K562 (cell line): ENCODE measurements at regions not wholly inside any gene's neighbourhood (a gene's known extent, or its start where the extent isn't known, plus 50 kb on each side); places are given as distances from the start of the nearest gene placed in this dataset.

Source experiments
- ATAC-seq: fragments of 200-7000 bp; cut with Tn5 transposase; 3 replicates; pipeline ENCODE4 v1.9.1; 2020; ENCODE audit warnings: moderate library complexity
- BruUV-seq: library from RNA; stranded (reverse); fragments of 400-500 nt; replicated peaks from 2 replicates; lab custom pipeline; 2021; lab: Mats Ljungman, UMichigan
- CTCF ChIA-PET: fragments of 300-600 bp; formaldehyde crosslinking; extraction: SDS; loops from one replicate; lab custom pipeline; 2021; ENCODE audit warnings: low intra/inter-chr PET ratio; lab: Yijun Ruan, JAX
- POLR2A ChIA-PET: fragments of 300-600, 350-650 bp; sonication (Branson Sonifier 250); formaldehyde crosslinking; extraction: SDS; loops from one replicate; lab custom pipeline; 2021; ENCODE audit warnings: antibody characterized with exemption, inconsistent platforms; lab: Yijun Ruan, JAX
- DNase-seq, 4 experiments: peaks; one replicate each; pipeline versions ENCODE4 v3.0.0 to v3.0.0-alpha.2; 2011 to 2018; ENCODE audit warnings: low spot score in 3 of 4, mixed read lengths in 3 of 4; ENCODE audit errors: extremely low read depth in 1 of 4
- FAIRE-seq: peaks from 2 replicates; lab custom pipeline; 2011; peaks lifted over from hg19 to GRCh38; lab: Jason Lieb, UNC
- H2AFZ ChIP-seq: 2 replicates; pipeline ENCODE4 v1.6.0; 2011; ENCODE audit warnings: low read depth, low read length, control low read depth, inconsistent platforms
- H3K27ac ChIP-seq: fragments of 200-600 bp; 3 replicates; pipeline ENCODE4 v1.8.0; 2011; ENCODE audit warnings: low read depth, mild to moderate bottlenecking, control low read depth, inconsistent platforms, low read length, moderate library complexity, mixed read lengths; ENCODE audit errors: extremely low read depth
- H3K27me3 ChIP-seq, 2 experiments: fragments of 300-600 bp in 1 of 2; 2 replicates in 1 of 2; 3 replicates in 1 of 2; pipeline versions ENCODE4 v1.6.0 to v1.8.0; 2011; ENCODE audit warnings: inconsistent platforms in 2 of 2, low read length in 2 of 2, mild to moderate bottlenecking in 1 of 2, mixed read lengths in 1 of 2, moderate library complexity in 1 of 2; ENCODE audit not compliant: control insufficient read depth in 2 of 2, insufficient read depth in 2 of 2
- H3K36me3 ChIP-seq: fragments of 300-600 bp; 3 replicates; pipeline ENCODE4 v1.8.0; 2011; ENCODE audit warnings: mild to moderate bottlenecking, low read length, inconsistent platforms; ENCODE audit not compliant: control insufficient read depth, insufficient read depth
- H3K4me1 ChIP-seq, 2 experiments: fragments of 200-600 bp in 1 of 2; replicated peaks in 1 of 2; 2 replicates in 1 of 2; 3 replicates in 1 of 2; pipeline versions ENCODE4 v1.5.1 to v1.8.0; 2011; ENCODE audit warnings: inconsistent platforms in 2 of 2, low read length in 2 of 2, mild to moderate bottlenecking in 1 of 2, mixed read lengths in 1 of 2, moderate library complexity in 1 of 2; ENCODE audit not compliant: control insufficient read depth in 2 of 2, insufficient read depth in 2 of 2
- H3K4me2 ChIP-seq: 2 replicates; pipeline ENCODE4 v1.6.1; 2011; ENCODE audit warnings: low read length, control low read depth, inconsistent platforms, mixed read lengths; ENCODE audit not compliant: insufficient read depth
- H3K4me3 ChIP-seq: fragments of 200-600 bp; sonication (generic), shearing (Covaris generic); 2 replicates; pipeline ENCODE4 v1.5.1; 2016; ENCODE audit warnings: control low read depth, inconsistent platforms
- H3K79me2 ChIP-seq: fragments of 200-600 bp; 3 replicates; pipeline ENCODE4 v1.8.0; 2011; ENCODE audit warnings: low read length, inconsistent platforms; ENCODE audit not compliant: control insufficient read depth, insufficient read depth
- H3K9ac ChIP-seq, 2 experiments: 2 replicates each; pipeline versions ENCODE4 v1.6.0 to v1.6.1; 2011; ENCODE audit warnings: low read depth in 2 of 2, low read length in 2 of 2, control low read depth in 1 of 2, inconsistent platforms in 1 of 2, mild to moderate bottlenecking in 1 of 2, mixed read lengths in 1 of 2; ENCODE audit not compliant: insufficient read depth in 1 of 2
- H3K9me1 ChIP-seq: one replicate; pipeline ENCODE4 v1.6.0; 2011; ENCODE audit warnings: inconsistent platforms, mild to moderate bottlenecking, low read length, moderate library complexity; ENCODE audit not compliant: control insufficient read depth, insufficient read depth
- H3K9me3 ChIP-seq: replicated peaks from 2 replicates; pipeline ENCODE4 v1.5.1; 2011; ENCODE audit warnings: low read depth, low read length, inconsistent platforms; ENCODE audit not compliant: control insufficient read depth, insufficient read depth
- H4K20me1 ChIP-seq: replicated peaks from 2 replicates; pipeline ENCODE4 v1.6.1; 2011; ENCODE audit warnings: low read length, inconsistent platforms, mixed read lengths; ENCODE audit not compliant: control insufficient read depth, insufficient read depth
- BRCA1 ChIP-seq, 2 experiments: fragments of 450-650 bp in 1 of 2; sonication (generic) in 1 of 2; formaldehyde crosslinking in 1 of 2; IDR thresholded peaks; 2 replicates each; pipeline versions ENCODE4 v1.5.0 to v1.6.1; 2017 to 2020; ENCODE audit warnings: mild to moderate bottlenecking in 1 of 2, missing genetic modification reagents in 1 of 2
- CEBPG ChIP-seq, 3 experiments: fragments of 200-800 bp in 1 of 3; sonication (Bioruptor generic) in 1 of 3; sonication (generic) in 1 of 3; formaldehyde crosslinking in 1 of 3; IDR thresholded peaks in 2 of 3; conservative IDR thresholded peaks in 1 of 3; 2 replicates each; pipeline versions ENCODE4 v1.6.1 to v1.8.0; 2016 to 2022; ENCODE audit warnings: missing compliant biosample characterization in 2 of 3, missing genetic modification characterization in 2 of 3, mild to moderate bottlenecking in 1 of 3, missing genetic modification reagents in 1 of 3
- KAT2B ChIP-seq: IDR thresholded peaks from one replicate; pipeline ENCODE4 v1.6.1; 2012; ENCODE audit warnings: low read depth, mild to moderate bottlenecking, control low read depth, inconsistent platforms, low read length, moderate library complexity
- PCBP2 ChIP-seq: fragments of 200-400 bp; formaldehyde crosslinking; IDR thresholded peaks from 2 replicates; pipeline ENCODE4 v1.6.1; 2018; ENCODE audit warnings: low read length, low read depth, mild to moderate bottlenecking, moderate library complexity; ENCODE audit not compliant: poor library complexity, severe bottlenecking
- PKNOX1 ChIP-seq: fragments of 450-650 bp; IDR thresholded peaks from 2 replicates; pipeline ENCODE4 v1.6.1; 2016
- SRSF1 ChIP-seq: fragments of 200-400 bp; formaldehyde crosslinking; IDR thresholded peaks from 2 replicates; pipeline ENCODE4 v1.6.1; 2017; ENCODE audit warnings: mild to moderate bottlenecking, low read depth, low read length, moderate library complexity
- TCFL5 ChIP-seq: fragments of 250-450 bp; sonication (Bioruptor Pico); conservative IDR thresholded peaks from 2 replicates; pipeline ENCODE4 v1.6.1; 2021; ENCODE audit warnings: mild to moderate bottlenecking, moderate library complexity, matching md5 sums
- XRCC3 ChIP-seq: fragments of 450-650 bp; IDR thresholded peaks from 2 replicates; pipeline ENCODE4 v1.6.1; 2017; ENCODE audit warnings: mild to moderate bottlenecking, moderate library complexity
- ZNF140 ChIP-seq: fragments of 250-450 bp; sonication (Bioruptor Pico); IDR thresholded peaks from 2 replicates; pipeline ENCODE4 v1.8.0; 2021; ENCODE audit warnings: moderate library complexity, mild to moderate bottlenecking, inconsistent platforms
- ZNF41 ChIP-seq: fragments of 250-450 bp; sonication (Bioruptor Pico); conservative IDR thresholded peaks from 2 replicates; pipeline ENCODE4 v1.4.0; 2020; ENCODE audit warnings: mild to moderate bottlenecking
- ZNF445 ChIP-seq: fragments of 250-450 bp; sonication (Bioruptor Pico); IDR thresholded peaks from 2 replicates; pipeline ENCODE4 v1.4.0; 2020; ENCODE audit warnings: low read depth, mild to moderate bottlenecking, moderate library complexity
- ZNF717 ChIP-seq: fragments of 250-450 bp; sonication (Bioruptor Pico); IDR thresholded peaks from 2 replicates; pipeline ENCODE4 v1.5.0; 2021
- ZNF766 ChIP-seq: fragments of 200-800 bp; sonication (Bioruptor generic); conservative IDR thresholded peaks from 2 replicates; pipeline ENCODE4 v1.6.1; 2016; ENCODE audit warnings: missing genetic modification characterization, missing compliant biosample characterization
- WGBS: fragments of 100-300 bp; shearing (Covaris generic); methylation state at CpG from one replicate; pipeline ENCODE4 v1.1.6; 2016; ENCODE audit warnings: low coverage, mixed read lengths; ENCODE audit not compliant: insufficient coverage; ENCODE audit errors: missing lambda C conversion rate; 5-methylcytosine and 5-hydroxymethylcytosine counted together
- in situ Hi-C: fragments of 300-500 bp; cut with MboI; formaldehyde crosslinking; loops from 4 replicates; pipeline ENCODE4 v1.15.0; 2018; ENCODE audit warnings: inconsistent platforms, mixed read lengths
- intact Hi-C: fragments of 100-400 bp; cut with micrococcal nuclease; formaldehyde crosslinking; loops from 2 replicates; pipeline ENCODE4 v1.14.2; 2022
- TF ChIP-seq, protein P1 (sequence below): fragments of 250-450 bp; sonication (Bioruptor Pico); IDR thresholded peaks from 2 replicates; pipeline ENCODE4 v1.8.0; 2021; ENCODE audit warnings: moderate library complexity, mild to moderate bottlenecking, inconsistent platforms
- TF ChIP-seq, protein P2 (sequence below): fragments of 450-650 bp; IDR thresholded peaks from 2 replicates; pipeline ENCODE4 v1.6.1; 2016; ENCODE audit warnings: borderline replicate concordance
- TF ChIP-seq, protein P3 (sequence below): fragments of 450-650 bp; formaldehyde crosslinking; IDR thresholded peaks from 2 replicates; pipeline ENCODE4 v1.4.0; 2020; ENCODE audit warnings: mild to moderate bottlenecking

GRCh38 chr10:130567436-130567835 lies 431.2 kb downstream of the GLRX3 start (continued):
- TF ChIP-seq TCFL5 (CRISPR knock-in tag) (no peak), BRCA1 (IDR thresholded peaks at IDR 0.05) (no peak), BRCA1 (CRISPR knock-in tag; IDR thresholded peaks at IDR 0.05) (no peak), CEBPG (CRISPR knock-in tag; IDR thresholded peaks at IDR 0.05) (no peak), CEBPG (tag; conservative IDR thresholded peaks at IDR 0.05 in 1 of 2, IDR thresholded peaks at IDR 0.05 in 1 of 2) (no peak), ZNF140 (no peak)

GRCh38 chr10:130568246-130568645 lies 432.1 kb downstream of the GLRX3 start:
- POLR2A ChIA-PET = no interaction called here
- in situ Hi-C loops (no loop called here), intact Hi-C loops (no loop called here)
- ATAC-seq (no peak), DNase-seq (no peak), FAIRE-seq (no peak)
- Histone ChIP-seq H3K9ac (no peak overlapping the region), H3K4me2 (no peak overlapping the region), H2AFZ (no peak overlapping the region), H3K4me1 (no peaks in the 10 kb centered on the region), H3K79me2 (no peaks in the 10 kb centered on the region)
- CTCF ChIA-PET = no interaction called here
- BruUV-seq = no TSS peak
- no peak for TF ChIP-seq ZNF41 (CRISPR knock-in tag)
- TF ChIP-seq, protein P1, sequence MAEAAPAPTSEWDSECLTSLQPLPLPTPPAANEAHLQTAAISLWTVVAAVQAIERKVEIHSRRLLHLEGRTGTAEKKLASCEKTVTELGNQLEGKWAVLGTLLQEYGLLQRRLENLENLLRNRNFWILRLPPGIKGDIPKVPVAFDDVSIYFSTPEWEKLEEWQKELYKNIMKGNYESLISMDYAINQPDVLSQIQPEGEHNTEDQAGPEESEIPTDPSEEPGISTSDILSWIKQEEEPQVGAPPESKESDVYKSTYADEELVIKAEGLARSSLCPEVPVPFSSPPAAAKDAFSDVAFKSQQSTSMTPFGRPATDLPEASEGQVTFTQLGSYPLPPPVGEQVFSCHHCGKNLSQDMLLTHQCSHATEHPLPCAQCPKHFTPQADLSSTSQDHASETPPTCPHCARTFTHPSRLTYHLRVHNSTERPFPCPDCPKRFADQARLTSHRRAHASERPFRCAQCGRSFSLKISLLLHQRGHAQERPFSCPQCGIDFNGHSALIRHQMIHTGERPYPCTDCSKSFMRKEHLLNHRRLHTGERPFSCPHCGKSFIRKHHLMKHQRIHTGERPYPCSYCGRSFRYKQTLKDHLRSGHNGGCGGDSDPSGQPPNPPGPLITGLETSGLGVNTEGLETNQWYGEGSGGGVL (CRISPR knock-in tag) = no peak
- no peak for TF ChIP-seq ZNF766
- TF ChIP-seq PCBP2 = no peak
- no peak for TF ChIP-seq SRSF1
- no peak for TF ChIP-seq XRCC3
- TF ChIP-seq ZNF717 (CRISPR knock-in tag) = no peak
- TF ChIP-seq, protein P2, sequence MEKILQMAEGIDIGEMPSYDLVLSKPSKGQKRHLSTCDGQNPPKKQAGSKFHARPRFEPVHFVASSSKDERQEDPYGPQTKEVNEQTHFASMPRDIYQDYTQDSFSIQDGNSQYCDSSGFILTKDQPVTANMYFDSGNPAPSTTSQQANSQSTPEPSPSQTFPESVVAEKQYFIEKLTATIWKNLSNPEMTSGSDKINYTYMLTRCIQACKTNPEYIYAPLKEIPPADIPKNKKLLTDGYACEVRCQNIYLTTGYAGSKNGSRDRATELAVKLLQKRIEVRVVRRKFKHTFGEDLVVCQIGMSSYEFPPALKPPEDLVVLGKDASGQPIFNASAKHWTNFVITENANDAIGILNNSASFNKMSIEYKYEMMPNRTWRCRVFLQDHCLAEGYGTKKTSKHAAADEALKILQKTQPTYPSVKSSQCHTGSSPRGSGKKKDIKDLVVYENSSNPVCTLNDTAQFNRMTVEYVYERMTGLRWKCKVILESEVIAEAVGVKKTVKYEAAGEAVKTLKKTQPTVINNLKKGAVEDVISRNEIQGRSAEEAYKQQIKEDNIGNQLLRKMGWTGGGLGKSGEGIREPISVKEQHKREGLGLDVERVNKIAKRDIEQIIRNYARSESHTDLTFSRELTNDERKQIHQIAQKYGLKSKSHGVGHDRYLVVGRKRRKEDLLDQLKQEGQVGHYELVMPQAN = no peak
- TF ChIP-seq, protein P3, sequence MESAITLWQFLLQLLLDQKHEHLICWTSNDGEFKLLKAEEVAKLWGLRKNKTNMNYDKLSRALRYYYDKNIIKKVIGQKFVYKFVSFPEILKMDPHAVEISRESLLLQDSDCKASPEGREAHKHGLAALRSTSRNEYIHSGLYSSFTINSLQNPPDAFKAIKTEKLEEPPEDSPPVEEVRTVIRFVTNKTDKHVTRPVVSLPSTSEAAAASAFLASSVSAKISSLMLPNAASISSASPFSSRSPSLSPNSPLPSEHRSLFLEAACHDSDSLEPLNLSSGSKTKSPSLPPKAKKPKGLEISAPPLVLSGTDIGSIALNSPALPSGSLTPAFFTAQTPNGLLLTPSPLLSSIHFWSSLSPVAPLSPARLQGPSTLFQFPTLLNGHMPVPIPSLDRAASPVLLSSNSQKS (CRISPR knock-in tag) = no peak
- TF ChIP-seq ZNF445 (CRISPR knock-in tag) = no peak
- TF ChIP-seq KAT2B = no peak
- TF ChIP-seq PKNOX1 = no peak
- TF ChIP-seq, all 486 proteins: peak for 0
- no peak overlapping the region for H3K27ac ChIP-seq
- WGBS = 0% methylated on average over 8 of the region's 18 CpGs
- H3K27me3 ChIP-seq = peaks cover 0 to 16% of the 10 kb centered on the region in 2 experiments; a peak in 2 of 5 replicates
- no peak overlapping the region for H3K4me3 ChIP-seq
- no peaks in the 10 kb centered on the region for H4K20me1 ChIP-seq
- no peaks in the 10 kb centered on the region for H3K36me3 ChIP-seq
- H3K9me3 ChIP-seq = no peaks in the 10 kb centered on the region
- no peaks in the 10 kb centered on the region for H3K9me1 ChIP-seq
